ENCODE measurements at regions not wholly inside any gene's neighbourhood (a gene's known extent, or its start where the extent isn't known, plus 50 kb on each side); places are given as distances from the start of the nearest gene placed in this dataset.

- Histone ChIP-seq H3K4me2 (ENCODE audit: low read length) (no peak overlapping the region), H3K4me3 (ENCODE audit: low read length) (no peak overlapping the region), H3K27ac (ENCODE audit: low read depth, low read length) (no peak overlapping the region), H3K4me1 (ENCODE audit: control insufficient read depth, low read length) (0 out of 2 replicates have a peak, but pooled peaks cover 3% of the 10 kb centered on the region), H3K36me3 (ENCODE audit: control insufficient read depth, low read length) (no peaks in the 10 kb centered on the region), H3K9me3 (ENCODE audit: control insufficient read depth, insufficient read depth, low read length) (no peaks in the 10 kb centered on the region), H3F3A (ENCODE audit: control insufficient read depth, insufficient read depth) (no peaks in the 10 kb centered on the region), H3K27me3 (ENCODE audit: control insufficient read depth, low read length) (peaks cover 22% of the 10 kb centered on the region), H3K79me2 (ENCODE audit: control insufficient read depth, low read length) (no peaks in the 10 kb centered on the region), H3K9me2 (replicated peaks; ENCODE audit: control insufficient read depth, low read length) (no peaks in the 10 kb centered on the region), H4K20me1 (ENCODE audit: control insufficient read depth, insufficient read depth, low read depth, low read length) (no peaks in the 10 kb centered on the region)
- no peak for TF ChIP-seq EZH2phosphoT487 (IDR thresholded peaks at IDR 0.05; ENCODE audit: borderline replicate concordance, low read length)
- TF ChIP-seq, protein P1, sequence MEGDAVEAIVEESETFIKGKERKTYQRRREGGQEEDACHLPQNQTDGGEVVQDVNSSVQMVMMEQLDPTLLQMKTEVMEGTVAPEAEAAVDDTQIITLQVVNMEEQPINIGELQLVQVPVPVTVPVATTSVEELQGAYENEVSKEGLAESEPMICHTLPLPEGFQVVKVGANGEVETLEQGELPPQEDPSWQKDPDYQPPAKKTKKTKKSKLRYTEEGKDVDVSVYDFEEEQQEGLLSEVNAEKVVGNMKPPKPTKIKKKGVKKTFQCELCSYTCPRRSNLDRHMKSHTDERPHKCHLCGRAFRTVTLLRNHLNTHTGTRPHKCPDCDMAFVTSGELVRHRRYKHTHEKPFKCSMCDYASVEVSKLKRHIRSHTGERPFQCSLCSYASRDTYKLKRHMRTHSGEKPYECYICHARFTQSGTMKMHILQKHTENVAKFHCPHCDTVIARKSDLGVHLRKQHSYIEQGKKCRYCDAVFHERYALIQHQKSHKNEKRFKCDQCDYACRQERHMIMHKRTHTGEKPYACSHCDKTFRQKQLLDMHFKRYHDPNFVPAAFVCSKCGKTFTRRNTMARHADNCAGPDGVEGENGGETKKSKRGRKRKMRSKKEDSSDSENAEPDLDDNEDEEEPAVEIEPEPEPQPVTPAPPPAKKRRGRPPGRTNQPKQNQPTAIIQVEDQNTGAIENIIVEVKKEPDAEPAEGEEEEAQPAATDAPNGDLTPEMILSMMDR (IDR thresholded peaks at IDR 0.05; ENCODE audit: low read depth, low read length, poor library complexity, severe bottlenecking) = no peak
Measured at GRCh38 chr6:14380086-14380820, 262.7 kb downstream of the CD83 start.

- H3K4me3 ChIP-seq (ENCODE audit: low read length) = no peak overlapping the region
- 0 out of 2 replicates have a peak, but pooled peaks cover 3% of the 10 kb centered on the region for H3K4me1 ChIP-seq (ENCODE audit: control insufficient read depth, low read length)
- no peaks in the 10 kb centered on the region for H3F3A ChIP-seq (ENCODE audit: control insufficient read depth, insufficient read depth)
- H3K36me3 ChIP-seq (ENCODE audit: control insufficient read depth, low read length) = no peaks in the 10 kb centered on the region
- no peaks in the 10 kb centered on the region for H3K9me2 ChIP-seq (replicated peaks; ENCODE audit: control insufficient read depth, low read length)
- no peaks in the 10 kb centered on the region for H4K20me1 ChIP-seq (ENCODE audit: control insufficient read depth, insufficient read depth, low read depth, low read length)
- no peak overlapping the region for H3K4me2 ChIP-seq (ENCODE audit: low read length)
- no peaks in the 10 kb centered on the region for H3K79me2 ChIP-seq (ENCODE audit: control insufficient read depth, low read length)
- H3K27ac ChIP-seq (ENCODE audit: low read depth, low read length) = no peak overlapping the region
- peaks cover 22% of the 10 kb centered on the region for H3K27me3 ChIP-seq (ENCODE audit: control insufficient read depth, low read length)
- no peaks in the 10 kb centered on the region for H3K9me3 ChIP-seq (ENCODE audit: control insufficient read depth, insufficient read depth, low read length)
- TF ChIP-seq EZH2phosphoT487 (IDR thresholded peaks at IDR 0.05; ENCODE audit: borderline replicate concordance, low read length) = no peak
- TF ChIP-seq, protein P1 (IDR thresholded peaks at IDR 0.05; ENCODE audit: low read depth, low read length, poor library complexity, severe bottlenecking) = no peak
Measured at GRCh38 chr6:14380901-14381828, 263.6 kb downstream of the CD83 start.

DNA sequence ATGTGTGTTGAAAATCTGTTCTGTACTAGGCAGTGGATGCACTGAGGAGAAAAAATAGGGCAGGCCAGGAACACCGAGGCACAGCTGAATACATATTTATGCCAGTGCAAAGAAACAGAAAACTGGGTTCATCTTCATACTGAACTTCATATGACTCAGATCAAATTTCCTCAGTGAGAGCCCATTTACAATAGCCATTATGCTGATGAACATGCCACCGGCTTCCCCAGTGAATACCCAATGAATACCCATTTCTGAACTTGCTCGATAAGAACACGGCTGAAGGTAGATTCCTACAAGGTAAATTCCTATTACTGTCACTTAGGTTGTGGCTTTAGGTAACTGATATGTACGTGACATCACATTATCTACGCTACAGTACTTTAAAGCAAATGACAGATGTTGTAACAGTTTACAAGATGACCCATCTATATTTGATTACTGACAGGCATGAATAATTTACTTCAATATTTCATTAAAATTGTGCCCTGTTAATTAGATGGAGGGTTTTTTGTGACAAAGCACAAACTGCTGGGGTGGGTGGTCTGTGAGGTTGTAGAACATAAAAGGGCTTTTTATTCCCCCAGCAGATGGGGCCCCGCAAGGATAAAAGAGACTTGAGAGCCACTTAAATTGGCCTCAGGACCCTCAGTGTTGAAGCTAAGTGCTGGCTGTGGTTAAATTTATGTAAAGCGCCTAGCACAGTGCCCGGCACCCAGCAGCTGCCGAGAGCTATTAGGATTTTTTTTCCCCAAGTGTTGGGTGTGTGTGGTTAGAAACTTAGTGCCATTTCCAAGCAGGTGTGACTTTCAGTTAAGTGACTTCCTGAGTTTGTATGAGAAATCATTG is 264.5 kb downstream of the CD83 start:
- H3F3A ChIP-seq (ENCODE audit: control insufficient read depth, insufficient read depth) = no peaks in the 10 kb centered on the region
- H3K4me3 ChIP-seq (ENCODE audit: low read length) = no peak overlapping the region
- H3K79me2 ChIP-seq (ENCODE audit: control insufficient read depth, low read length) = no peaks in the 10 kb centered on the region
- H3K9me2 ChIP-seq (replicated peaks; ENCODE audit: control insufficient read depth, low read length) = no peaks in the 10 kb centered on the region
- no peak overlapping the region for H3K4me2 ChIP-seq (ENCODE audit: low read length)
- TF ChIP-seq EZH2phosphoT487 (IDR thresholded peaks at IDR 0.05; ENCODE audit: borderline replicate concordance, low read length) = no peak
- TF ChIP-seq, protein P1 (IDR thresholded peaks at IDR 0.05; ENCODE audit: low read depth, low read length, poor library complexity, severe bottlenecking) = no peak
- H3K27ac ChIP-seq (ENCODE audit: low read depth, low read length) = no peak overlapping the region
- no peaks in the 10 kb centered on the region for H3K9me3 ChIP-seq (ENCODE audit: control insufficient read depth, insufficient read depth, low read length)
- H3K4me1 ChIP-seq (ENCODE audit: control insufficient read depth, low read length) = 0 out of 2 replicates have a peak, but pooled peaks cover 3% of the 10 kb centered on the region
- H3K27me3 ChIP-seq (ENCODE audit: control insufficient read depth, low read length) = peaks cover 22% of the 10 kb centered on the region
- no peaks in the 10 kb centered on the region for H3K36me3 ChIP-seq (ENCODE audit: control insufficient read depth, low read length)
- H4K20me1 ChIP-seq (ENCODE audit: control insufficient read depth, insufficient read depth, low read depth, low read length) = no peaks in the 10 kb centered on the region
